ENCODE measurements at regions not wholly inside any gene's neighbourhood (a gene's known extent, or its start where the extent isn't known, plus 50 kb on each side); places are given as distances from the start of the nearest gene placed in this dataset.

- Histone ChIP-seq H3K4me3 (ENCODE audit: insufficient read length, low read depth) (no peak overlapping the region), H3K36me3 (ENCODE audit: insufficient read depth, insufficient read length, low read length) (no peaks in the 10 kb centered on the region), H3K4me1 (ENCODE audit: insufficient read depth, insufficient read length) (no peaks in the 10 kb centered on the region), H3K9me3 (ENCODE audit: insufficient read depth, low read length) (no peaks in the 10 kb centered on the region), H3K9ac (ENCODE audit: insufficient read length, low read depth) (no peak overlapping the region), H3K27me3 (ENCODE audit: insufficient read depth, insufficient read length) (no peaks in the 10 kb centered on the region)
- no peak for DNase-seq (ENCODE audit: low read depth, low spot score)
- no peak for TF ChIP-seq ZNF274 (IDR thresholded peaks at IDR 0.05; ENCODE audit: low read depth, low read length)
- TF ChIP-seq SUZ12 (IDR thresholded peaks at IDR 0.05; ENCODE audit: extremely low read depth, insufficient read depth, insufficient read length), result no peak
- no peak for TF ChIP-seq YY1 (IDR thresholded peaks at IDR 0.05; ENCODE audit: insufficient read depth, insufficient read length)
These were observed 337.5 kb upstream of the CASK start for GRCh38 chrX:42260854-42261253.

- H3K9ac ChIP-seq (ENCODE audit: insufficient read length, low read depth), result no peak overlapping the region
- no peak for DNase-seq (ENCODE audit: low read depth, low spot score)
- H3K27me3 ChIP-seq (ENCODE audit: insufficient read depth, insufficient read length), result no peaks in the 10 kb centered on the region
- H3K4me1 ChIP-seq (ENCODE audit: insufficient read depth, insufficient read length), result no peaks in the 10 kb centered on the region
- H3K4me3 ChIP-seq (ENCODE audit: insufficient read length, low read depth), result no peak overlapping the region
- H3K9me3 ChIP-seq (ENCODE audit: insufficient read depth, low read length), result no peaks in the 10 kb centered on the region
- H3K36me3 ChIP-seq (ENCODE audit: insufficient read depth, insufficient read length, low read length), result no peaks in the 10 kb centered on the region
- no peak for TF ChIP-seq YY1 (IDR thresholded peaks at IDR 0.05; ENCODE audit: insufficient read depth, insufficient read length)
- TF ChIP-seq SUZ12 (IDR thresholded peaks at IDR 0.05; ENCODE audit: extremely low read depth, insufficient read depth, insufficient read length), result no peak
- no peak for TF ChIP-seq ZNF274 (IDR thresholded peaks at IDR 0.05; ENCODE audit: low read depth, low read length)
These were observed 324.9 kb upstream of the CASK start for GRCh38 chrX:42248226-42248625.

GRCh38 chrX:42247241-42247640 is 323.9 kb upstream of the CASK start:
- no peaks in the 10 kb centered on the region for H3K36me3 ChIP-seq (ENCODE audit: insufficient read depth, insufficient read length, low read length)
- no peak overlapping the region for H3K9ac ChIP-seq (ENCODE audit: insufficient read length, low read depth)
- no peaks in the 10 kb centered on the region for H3K9me3 ChIP-seq (ENCODE audit: insufficient read depth, low read length)
- TF ChIP-seq ZNF274 (IDR thresholded peaks at IDR 0.05; ENCODE audit: low read depth, low read length) (no peak), YY1 (IDR thresholded peaks at IDR 0.05; ENCODE audit: insufficient read depth, insufficient read length) (no peak), SUZ12 (IDR thresholded peaks at IDR 0.05; ENCODE audit: extremely low read depth, insufficient read depth, insufficient read length) (no peak)
- no peaks in the 10 kb centered on the region for H3K27me3 ChIP-seq (ENCODE audit: insufficient read depth, insufficient read length)
- DNase-seq (ENCODE audit: low read depth, low spot score), result no peak
- no peak overlapping the region for H3K4me3 ChIP-seq (ENCODE audit: insufficient read length, low read depth)
- H3K4me1 ChIP-seq (ENCODE audit: insufficient read depth, insufficient read length), result no peaks in the 10 kb centered on the region

DNA sequence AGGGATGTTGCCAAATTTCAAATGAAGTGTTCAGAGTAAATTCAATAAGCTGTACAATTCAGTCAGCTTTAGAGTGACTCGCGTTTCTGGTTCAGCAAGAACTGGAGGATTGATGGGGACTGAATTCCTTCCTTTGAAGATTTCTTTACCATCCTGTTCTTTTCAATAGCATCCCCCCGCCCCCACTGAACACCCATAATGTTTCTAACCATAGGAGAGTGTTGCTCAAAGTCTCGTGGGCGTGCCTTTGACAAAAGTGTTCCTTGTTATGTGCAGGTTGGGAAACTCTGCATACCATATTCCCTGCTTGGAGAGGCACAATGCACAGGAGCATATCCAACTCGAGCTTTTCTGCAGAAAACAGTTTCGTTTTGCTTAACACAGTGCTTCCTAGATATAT is 323.5 kb upstream of the CASK start:
- H3K4me3 ChIP-seq (ENCODE audit: insufficient read length, low read depth), result no peak overlapping the region

GRCh38 chrX:42242004-42242403 is 318.6 kb upstream of the CASK start:
- H3K4me1 ChIP-seq (ENCODE audit: insufficient read depth, insufficient read length), result no peaks in the 10 kb centered on the region
- H3K27me3 ChIP-seq (ENCODE audit: insufficient read depth, insufficient read length), result no peaks in the 10 kb centered on the region
- H3K36me3 ChIP-seq (ENCODE audit: insufficient read depth, insufficient read length, low read length), result no peaks in the 10 kb centered on the region
- H3K9ac ChIP-seq (ENCODE audit: insufficient read length, low read depth), result no peak overlapping the region
- TF ChIP-seq ZNF274 (IDR thresholded peaks at IDR 0.05; ENCODE audit: low read depth, low read length) (no peak), SUZ12 (IDR thresholded peaks at IDR 0.05; ENCODE audit: extremely low read depth, insufficient read depth, insufficient read length) (no peak)
- DNase-seq (ENCODE audit: low read depth, low spot score), result no peak
- H3K9me3 ChIP-seq (ENCODE audit: insufficient read depth, low read length), result no peaks in the 10 kb centered on the region
- H3K4me3 ChIP-seq (ENCODE audit: insufficient read length, low read depth), result no peak overlapping the region

More for the DNA sequence above, 323.5 kb upstream of the CASK start:
- no peaks in the 10 kb centered on the region for H3K4me1 ChIP-seq (ENCODE audit: insufficient read depth, insufficient read length)
- H3K9me3 ChIP-seq (ENCODE audit: insufficient read depth, low read length), result no peaks in the 10 kb centered on the region
- TF ChIP-seq YY1 (IDR thresholded peaks at IDR 0.05; ENCODE audit: insufficient read depth, insufficient read length) (no peak), SUZ12 (IDR thresholded peaks at IDR 0.05; ENCODE audit: extremely low read depth, insufficient read depth, insufficient read length) (no peak), ZNF274 (IDR thresholded peaks at IDR 0.05; ENCODE audit: low read depth, low read length) (no peak)
- no peaks in the 10 kb centered on the region for H3K27me3 ChIP-seq (ENCODE audit: insufficient read depth, insufficient read length)
- no peaks in the 10 kb centered on the region for H3K36me3 ChIP-seq (ENCODE audit: insufficient read depth, insufficient read length, low read length)
- no peak overlapping the region for H3K9ac ChIP-seq (ENCODE audit: insufficient read length, low read depth)
- DNase-seq (ENCODE audit: low read depth, low spot score), result no peak

- Histone ChIP-seq H3K4me1 (ENCODE audit: insufficient read depth, insufficient read length) (no peaks in the 10 kb centered on the region), H3K4me3 (ENCODE audit: insufficient read length, low read depth) (no peak overlapping the region), H3K9ac (ENCODE audit: insufficient read length, low read depth) (no peak overlapping the region), H3K27me3 (ENCODE audit: insufficient read depth, insufficient read length) (no peaks in the 10 kb centered on the region), H3K9me3 (ENCODE audit: insufficient read depth, low read length) (no peaks in the 10 kb centered on the region), H3K36me3 (ENCODE audit: insufficient read depth, insufficient read length, low read length) (no peaks in the 10 kb centered on the region)
- TF ChIP-seq YY1 (IDR thresholded peaks at IDR 0.05; ENCODE audit: insufficient read depth, insufficient read length) (no peak), ZNF274 (IDR thresholded peaks at IDR 0.05; ENCODE audit: low read depth, low read length) (no peak), SUZ12 (IDR thresholded peaks at IDR 0.05; ENCODE audit: extremely low read depth, insufficient read depth, insufficient read length) (no peak)
- peak; percentile 33 for DNase-seq (ENCODE audit: low read depth, low spot score)
These were observed 318.1 kb upstream of the CASK start for GRCh38 chrX:42241421-42241820.

DNA sequence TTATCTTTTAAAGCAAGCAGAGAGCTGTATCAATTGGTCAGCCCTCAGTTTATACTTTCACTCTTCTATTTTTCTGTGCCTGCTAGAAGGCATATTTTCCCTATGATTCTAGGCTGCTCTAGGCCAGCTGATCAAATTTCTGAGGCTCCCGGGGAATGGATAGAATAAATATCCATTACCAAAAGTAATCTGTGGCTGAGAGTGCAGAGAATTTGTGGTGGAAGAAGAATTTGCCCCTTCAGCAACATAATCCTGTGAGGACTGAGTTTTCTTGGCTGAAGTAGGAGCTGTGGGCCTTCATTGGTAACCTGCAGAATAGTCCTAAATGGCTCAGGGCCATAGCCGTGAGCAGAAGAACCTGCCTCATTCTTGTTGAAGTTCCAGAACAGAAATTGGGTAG is 314.6 kb upstream of the CASK start:
- TF ChIP-seq YY1 (IDR thresholded peaks at IDR 0.05; ENCODE audit: insufficient read depth, insufficient read length) (no peak), SUZ12 (IDR thresholded peaks at IDR 0.05; ENCODE audit: extremely low read depth, insufficient read depth, insufficient read length) (no peak), ZNF274 (IDR thresholded peaks at IDR 0.05; ENCODE audit: low read depth, low read length) (no peak)
- H3K9ac ChIP-seq (ENCODE audit: insufficient read length, low read depth), result no peak overlapping the region

GRCh38 chrX:42229533-42229932 is 306.2 kb upstream of the CASK start:
- Histone ChIP-seq H3K4me3 (ENCODE audit: insufficient read length, low read depth) (no peak overlapping the region), H3K27me3 (ENCODE audit: insufficient read depth, insufficient read length) (no peaks in the 10 kb centered on the region), H3K36me3 (ENCODE audit: insufficient read depth, insufficient read length, low read length) (no peaks in the 10 kb centered on the region), H3K9ac (ENCODE audit: insufficient read length, low read depth) (no peak overlapping the region), H3K9me3 (ENCODE audit: insufficient read depth, low read length) (peaks cover 8% of the 10 kb centered on the region; the same call in 1 of the 2 replicates), H3K4me1 (ENCODE audit: insufficient read depth, insufficient read length) (no peaks in the 10 kb centered on the region)
- TF ChIP-seq ZNF274 (IDR thresholded peaks at IDR 0.05; ENCODE audit: low read depth, low read length) (no peak), YY1 (IDR thresholded peaks at IDR 0.05; ENCODE audit: insufficient read depth, insufficient read length) (no peak), SUZ12 (IDR thresholded peaks at IDR 0.05; ENCODE audit: extremely low read depth, insufficient read depth, insufficient read length) (no peak)
- DNase-seq (ENCODE audit: low read depth, low spot score), result peak; percentile 2

More for the DNA sequence above, 314.6 kb upstream of the CASK start:
- H3K36me3 ChIP-seq (ENCODE audit: insufficient read depth, insufficient read length, low read length), result no peaks in the 10 kb centered on the region
- no peak for DNase-seq (ENCODE audit: low read depth, low spot score)
- H3K9me3 ChIP-seq (ENCODE audit: insufficient read depth, low read length), result no peaks in the 10 kb centered on the region
- no peaks in the 10 kb centered on the region for H3K4me1 ChIP-seq (ENCODE audit: insufficient read depth, insufficient read length)
- no peaks in the 10 kb centered on the region for H3K27me3 ChIP-seq (ENCODE audit: insufficient read depth, insufficient read length)
- no peak overlapping the region for H3K4me3 ChIP-seq (ENCODE audit: insufficient read length, low read depth)

All from NT2/D1 (cell line).